Gastrocnemius medialis (tissue), 4 donors: ENCODE measurements at regions not wholly inside any gene's neighbourhood (a gene's known extent, or its start where the extent isn't known, plus 50 kb on each side); places are given as distances from the start of the nearest gene placed in this dataset.

ENCODE experiments used
- ATAC-seq, 2 donors: fragments of 150-250 bp; one replicate each; pipeline ENCODE4 v1.9.1; 2016
- DNase-seq, 2 donors: peaks; one replicate each; pipeline ENCODE4 v3.0.0-alpha.2; 2019
- H3K27ac ChIP-seq, 4 donors: fragments of 200-600 bp; sonication (generic); 1 replicate in 1 of 4; 2 replicates in 3 of 4; pipeline ENCODE4 v1.5.1; 2016 to 2018; ENCODE audit warnings: mild to moderate bottlenecking in 2 of 4, moderate library complexity in 1 of 4
- H3K27me3 ChIP-seq, 3 donors: fragments of 200-600 bp; sonication (generic) in 2 of 3; 1 replicate in 1 of 3; 2 replicates in 2 of 3; pipeline versions ENCODE4 v1.5.1 to v1.6.0; 2016 to 2019; ENCODE audit warnings: mild to moderate bottlenecking in 1 of 3, moderate library complexity in 1 of 3
- H3K36me3 ChIP-seq, 2 donors: fragments of 200-600 bp; sonication (generic) in 1 of 2; one replicate each; pipeline ENCODE4 v1.5.1; 2017 to 2018
- H3K4me1 ChIP-seq, 2 donors: fragments of 200-600 bp; sonication (generic) in 1 of 2; one replicate each; pipeline ENCODE4 v1.5.1; 2016 to 2017; ENCODE audit warnings: mild to moderate bottlenecking in 2 of 2
- H3K4me3 ChIP-seq, 4 donors: fragments of 200-600 bp; sonication (generic) in 3 of 4; 1 replicate in 1 of 4; 2 replicates in 3 of 4; pipeline ENCODE4 v1.5.1; 2016 to 2019; ENCODE audit warnings: mild to moderate bottlenecking in 2 of 4
- H3K9me3 ChIP-seq, 3 donors: fragments of 200-600 bp; sonication (generic) in 2 of 3; 1 replicate in 1 of 3; 2 replicates in 2 of 3; pipeline ENCODE4 v1.5.1; 2016 to 2019
- CTCF ChIP-seq, 5 experiments: fragments of 450-650 bp in 3 of 5; fragments of 200-600 bp in 2 of 5; sonication (generic) in 2 of 5; IDR thresholded peaks in 4 of 5; conservative IDR thresholded peaks in 1 of 5; 1 replicate in 4 of 5; 2 replicates in 1 of 5; pipeline ENCODE4 v1.5.1; 2016 to 2019; ENCODE audit warnings: antibody characterized with exemption in 5 of 5, mild to moderate bottlenecking in 3 of 5, moderate library complexity in 3 of 5
- POLR2A ChIP-seq, 2 donors: fragments of 450-650 bp; IDR thresholded peaks; one replicate each; pipeline ENCODE4 v1.6.1; 2017; ENCODE audit warnings: antibody characterized with exemption in 2 of 2, mild to moderate bottlenecking in 2 of 2, moderate library complexity in 2 of 2
- in situ Hi-C, 4 donors: fragments of 200-750 bp; cut with MboI; loops; one replicate each; pipeline versions ENCODE4 v1.15.0 to v1.8.0; 2017; ENCODE audit warnings: low sequenced_read_pairs in 4 of 4
- intact Hi-C: fragments of 100-400 bp; cut with DNase I; formaldehyde crosslinking; loops from one replicate; pipeline ENCODE4 v1.15.1; 2023; ENCODE audit warnings: low total_unique reads

GRCh38 chr3:34411596-34411995, 613.2 kb downstream of the PDCD6IP start:
- no peak for DNase-seq
- Histone ChIP-seq H3K27me3 (no peaks in the 10 kb centered on the region), H3K4me3 (no peak overlapping the region), H3K27ac (no peak overlapping the region), H3K9me3 (no peaks in the 10 kb centered on the region), H3K36me3 (no peaks in the 10 kb centered on the region), H3K4me1 (no peaks in the 10 kb centered on the region)
- in situ Hi-C loops (no loop called here), intact Hi-C loops (no loop called here)
- no peak for ATAC-seq
- TF ChIP-seq CTCF (IDR thresholded peaks at IDR 0.05 in 4 of 5, conservative IDR thresholded peaks at IDR 0.05 in 1 of 5): no peak
- no peak for TF ChIP-seq POLR2A (IDR thresholded peaks at IDR 0.05)

GRCh38 chr3:34419801-34420200, 621.4 kb downstream of the PDCD6IP start:
- no peak overlapping the region for H3K27ac ChIP-seq
- in situ Hi-C loops: no loop called here
- no peak for DNase-seq
- TF ChIP-seq POLR2A (IDR thresholded peaks at IDR 0.05) (no peak), CTCF (IDR thresholded peaks at IDR 0.05 in 4 of 5, conservative IDR thresholded peaks at IDR 0.05 in 1 of 5) (no peak)
- no peak for ATAC-seq
- H3K4me1 ChIP-seq: no peaks in the 10 kb centered on the region
- H3K36me3 ChIP-seq: no peaks in the 10 kb centered on the region
- H3K4me3 ChIP-seq: no peak overlapping the region
- intact Hi-C loops: no loop called here
- H3K27me3 ChIP-seq: no peaks in the 10 kb centered on the region
- no peaks in the 10 kb centered on the region for H3K9me3 ChIP-seq

- intact Hi-C loops (no loop called here), in situ Hi-C loops (no loop called here)
- Histone ChIP-seq H3K4me3 (no peak overlapping the region), H3K4me1 (no peaks in the 10 kb centered on the region), H3K27me3 (no peaks in the 10 kb centered on the region), H3K36me3 (no peaks in the 10 kb centered on the region), H3K27ac (no peak overlapping the region), H3K9me3 (no peaks in the 10 kb centered on the region)
- DNase-seq (no peak), ATAC-seq (no peak)
- no peak for TF ChIP-seq CTCF (IDR thresholded peaks at IDR 0.05 in 4 of 5, conservative IDR thresholded peaks at IDR 0.05 in 1 of 5)
- TF ChIP-seq POLR2A (IDR thresholded peaks at IDR 0.05): no peak
Observed at GRCh38 chr3:34421762-34422161, 623.3 kb downstream of the PDCD6IP start.

GRCh38 chr3:34439796-34440195, 641.4 kb downstream of the PDCD6IP start:
- intact Hi-C loops (no loop called here), in situ Hi-C loops (no loop called here)
- H3K27me3 ChIP-seq: no peaks in the 10 kb centered on the region
- no peak for TF ChIP-seq CTCF (IDR thresholded peaks at IDR 0.05 in 4 of 5, conservative IDR thresholded peaks at IDR 0.05 in 1 of 5)
- TF ChIP-seq POLR2A (IDR thresholded peaks at IDR 0.05): no peak
- no peak overlapping the region for H3K4me3 ChIP-seq
- no peak for DNase-seq
- H3K9me3 ChIP-seq: no peaks in the 10 kb centered on the region
- no peak for ATAC-seq
- no peaks in the 10 kb centered on the region for H3K36me3 ChIP-seq
- H3K4me1 ChIP-seq: no peaks in the 10 kb centered on the region
- H3K27ac ChIP-seq: no peak overlapping the region

GRCh38 chr3:34444137-34444536, 645.7 kb downstream of the PDCD6IP start:
- no peak for TF ChIP-seq CTCF (IDR thresholded peaks at IDR 0.05 in 4 of 5, conservative IDR thresholded peaks at IDR 0.05 in 1 of 5)
- TF ChIP-seq POLR2A (IDR thresholded peaks at IDR 0.05): no peak

More at GRCh38 chr3:34444137-34444536, 645.7 kb downstream of the PDCD6IP start:
- in situ Hi-C loops (no loop called here), intact Hi-C loops (no loop called here)
- Histone ChIP-seq H3K9me3 (no peaks in the 10 kb centered on the region), H3K4me1 (no peaks in the 10 kb centered on the region), H3K4me3 (no peak overlapping the region), H3K27ac (no peak overlapping the region), H3K27me3 (no peaks in the 10 kb centered on the region), H3K36me3 (no peaks in the 10 kb centered on the region)
- ATAC-seq: no peak
- no peak for DNase-seq
